GM19438 (cell line): ENCODE measurements at regions not wholly inside any gene's neighbourhood (a gene's known extent, or its start where the extent isn't known, plus 50 kb on each side); places are given as distances from the start of the nearest gene placed in this dataset.

Experiments
- ATAC-seq: cut with Tn5 transposase; IDR thresholded peaks from one replicate; pipeline ENCODE4 v1.9.1; 2021; ENCODE audit warnings: low read depth; ENCODE audit not compliant: unreplicated experiment

DNA sequence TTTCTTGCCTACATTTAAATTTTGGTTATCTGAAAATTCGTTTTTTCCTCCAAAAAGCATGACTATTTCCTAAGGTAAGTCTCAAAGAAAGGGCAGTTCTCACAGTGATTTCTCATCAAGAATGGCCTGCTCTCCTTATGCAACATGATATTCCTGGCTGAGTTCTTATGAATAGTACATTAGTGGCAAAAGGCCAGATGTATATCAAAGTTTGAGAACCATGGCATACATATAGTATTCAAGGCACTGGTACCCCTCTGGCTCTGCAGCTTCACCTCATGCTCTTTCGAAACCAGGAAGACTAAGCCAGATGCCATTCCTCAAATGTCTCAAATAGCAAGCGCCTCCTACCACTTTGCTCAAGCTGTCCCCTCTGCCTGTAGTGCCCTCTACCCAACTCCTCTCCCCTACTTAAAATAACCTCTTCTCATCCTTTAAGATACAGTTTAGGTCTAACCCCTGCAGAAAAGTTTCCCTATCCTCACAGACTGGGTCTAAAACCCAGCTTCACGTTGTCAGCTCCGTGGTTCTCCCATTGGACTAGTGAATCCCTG lies 280.3 kb downstream of the HACE1 start:
- ATAC-seq, result no peak

DNA sequence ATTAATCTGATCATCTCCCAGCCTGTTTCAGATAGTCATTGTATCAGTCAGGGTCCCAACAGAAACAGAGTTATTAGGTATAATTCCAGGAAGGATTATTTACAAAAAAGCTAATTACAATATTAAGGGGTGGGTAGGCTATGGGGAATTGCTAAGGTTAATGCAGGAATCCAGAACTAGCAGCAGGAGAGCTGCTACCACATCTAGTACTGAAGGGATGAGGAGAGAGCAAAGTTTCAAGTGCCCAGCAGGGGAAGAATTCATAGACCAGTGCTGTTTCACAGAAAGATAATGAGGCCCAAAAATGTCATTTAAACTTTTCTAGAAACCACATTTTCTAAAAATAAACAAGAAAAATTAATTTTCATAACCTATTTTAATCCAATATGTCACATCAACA lies 284.2 kb downstream of the HACE1 start:
- no peak for ATAC-seq

DNA sequence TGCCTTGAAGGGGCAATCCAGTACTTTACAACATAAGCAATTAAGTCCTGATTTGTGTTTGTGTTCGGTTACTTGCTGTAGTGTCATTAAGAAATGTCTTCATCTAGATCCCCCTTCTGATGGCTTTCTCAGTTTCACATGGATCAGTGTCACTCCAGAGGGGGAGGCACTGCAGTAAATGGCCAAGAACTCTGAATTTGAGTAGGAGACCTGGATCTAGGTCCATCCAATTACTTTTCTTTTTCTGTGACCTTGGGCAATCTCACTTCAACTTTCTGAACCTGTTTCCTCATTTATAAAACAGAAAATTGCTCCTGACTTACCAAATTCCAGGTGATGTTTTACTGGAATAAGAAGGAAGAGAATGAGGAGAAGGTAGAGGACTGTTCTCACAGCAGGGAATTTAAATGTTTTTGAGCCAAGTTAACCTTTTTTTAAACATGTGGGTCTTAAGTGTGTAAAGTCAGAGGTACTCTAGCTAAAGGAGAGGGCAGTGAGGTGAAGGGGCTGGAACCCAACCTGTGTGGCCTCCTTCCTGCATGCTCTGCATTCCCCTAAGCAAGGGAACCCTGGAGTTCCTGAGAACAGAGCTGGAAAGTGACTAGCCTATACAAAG lies 285.5 kb downstream of the HACE1 start:
- ATAC-seq, result no peak

DNA sequence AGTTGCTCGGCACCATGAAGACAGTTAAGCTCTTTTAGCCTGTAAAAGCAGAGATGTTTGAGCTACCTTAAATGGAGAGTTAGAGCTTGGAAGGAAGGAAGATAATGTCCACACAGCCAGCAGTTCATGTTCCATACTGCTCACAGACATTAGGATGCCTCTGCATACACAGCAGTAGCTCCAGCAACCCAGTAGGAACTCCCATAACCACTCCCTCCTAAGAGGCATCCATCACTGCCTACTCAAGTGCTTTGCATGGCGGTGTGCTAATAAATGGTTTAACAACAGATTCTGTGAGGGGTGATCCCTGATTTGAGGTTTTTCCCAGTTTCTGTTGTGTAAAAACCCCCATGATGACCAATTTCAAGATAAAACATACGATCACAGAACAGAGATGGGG lies 286.4 kb downstream of the HACE1 start:
- ATAC-seq, result no peak

DNA sequence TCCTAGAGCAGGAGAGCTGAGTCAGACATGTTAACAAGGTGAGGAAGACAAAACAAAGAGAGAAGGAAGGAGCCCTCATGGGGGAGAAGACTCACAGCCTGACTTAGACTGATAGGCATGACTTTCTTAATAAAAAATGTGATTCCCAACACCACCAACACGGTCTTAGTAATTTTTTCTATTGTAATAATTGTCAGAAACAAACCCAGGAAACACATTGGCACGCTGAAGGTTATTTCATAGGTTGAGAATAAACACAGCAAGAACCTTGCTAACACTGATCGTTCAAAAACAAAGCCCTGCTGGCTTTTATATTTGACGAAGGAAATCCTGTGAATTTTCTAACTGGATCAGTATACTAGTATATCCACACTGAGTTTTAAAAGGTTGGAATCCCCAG lies 286.8 kb downstream of the HACE1 start:
- no peak for ATAC-seq

DNA sequence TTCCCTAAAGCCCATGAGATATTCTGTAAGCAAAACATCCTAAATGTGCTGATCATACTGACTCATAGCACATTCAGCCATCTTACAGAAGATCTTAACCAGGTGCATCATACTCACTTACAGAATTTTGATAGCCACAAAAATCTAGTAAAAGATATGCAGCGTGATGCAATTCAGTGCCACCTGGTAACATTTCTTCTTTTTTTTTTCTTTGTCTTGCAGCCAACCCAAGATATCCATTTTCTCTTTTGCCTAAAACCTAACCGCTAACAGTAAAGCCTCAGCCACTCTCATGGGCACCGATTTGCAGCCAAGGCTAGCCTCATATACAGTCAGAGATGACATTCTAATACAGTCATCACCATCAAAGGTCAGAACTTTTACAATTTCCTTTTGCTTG lies 293.3 kb downstream of the HACE1 start:
- no peak for ATAC-seq

DNA sequence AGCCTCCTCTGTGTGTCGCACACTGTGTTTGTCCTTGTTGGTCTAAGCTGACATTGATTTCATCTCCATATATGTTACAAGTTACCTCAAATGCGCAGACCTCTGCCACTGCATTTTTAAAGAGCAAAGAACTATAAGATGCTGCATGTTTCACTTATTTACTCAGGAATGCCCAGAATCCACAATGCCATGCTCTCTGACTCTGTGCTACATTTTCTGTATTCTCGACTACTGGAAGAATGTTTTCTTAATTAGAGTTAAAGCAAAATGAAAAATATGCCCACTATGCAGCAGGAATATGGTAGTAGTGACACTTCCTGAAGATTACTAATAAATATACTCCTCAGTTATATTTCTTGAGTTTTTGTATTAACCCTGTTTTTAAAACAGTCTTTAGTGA lies 296.4 kb downstream of the HACE1 start:
- ATAC-seq, result no peak

DNA sequence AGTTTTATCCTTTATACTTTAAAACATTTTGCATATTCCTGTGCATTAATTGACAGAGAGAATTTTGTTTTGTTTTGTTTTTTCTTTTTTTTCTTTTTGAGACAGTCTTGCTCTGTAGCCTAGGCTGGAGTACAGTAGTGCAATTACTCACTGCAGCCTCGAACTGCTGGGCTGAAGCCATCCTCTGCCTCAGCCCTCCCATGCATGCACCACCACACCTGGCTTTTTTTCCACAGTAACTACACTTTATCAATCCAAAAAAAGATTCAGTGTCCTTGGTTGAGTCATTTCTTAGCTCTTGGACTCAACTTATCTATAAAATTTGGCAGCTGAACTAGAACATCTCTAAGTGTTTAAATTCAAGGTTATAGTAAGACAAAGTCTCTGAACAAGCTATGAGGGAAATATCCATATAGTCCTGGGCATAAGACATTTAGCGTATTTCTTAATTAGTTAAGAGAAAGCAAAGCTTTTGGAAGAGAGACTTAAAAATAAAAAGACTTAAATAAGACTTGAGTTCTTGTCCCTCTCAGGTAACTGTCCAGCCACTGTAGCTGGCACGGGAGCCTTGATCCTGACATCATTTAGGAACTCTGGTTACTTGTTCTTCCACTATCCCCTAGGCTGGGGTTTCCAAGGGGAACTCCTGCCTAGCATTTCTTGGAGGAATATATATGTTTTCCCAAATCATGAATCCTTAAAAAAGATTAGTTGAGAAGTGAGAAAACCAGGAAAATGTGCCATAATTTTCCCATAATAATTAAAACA lies 300.1 kb downstream of the HACE1 start:
- ATAC-seq, result no peak

DNA sequence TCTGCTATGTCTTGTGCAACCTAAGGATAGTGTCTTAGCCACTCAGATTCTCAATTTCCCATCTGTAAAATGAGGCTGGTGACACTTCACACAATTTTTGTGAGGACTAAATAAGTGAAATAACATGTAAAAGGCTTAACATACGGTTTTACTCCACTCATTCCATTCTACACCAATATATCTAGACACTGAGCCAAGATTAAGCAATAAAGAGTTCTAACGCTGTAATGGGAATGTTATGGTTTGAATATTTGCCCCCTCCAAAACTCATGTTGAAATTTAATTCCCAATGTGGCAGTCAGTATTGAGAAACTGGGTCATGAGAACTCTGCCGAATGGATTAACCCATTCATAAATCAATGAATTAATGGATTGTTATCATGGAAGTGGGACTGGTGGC lies 301.0 kb downstream of the HACE1 start:
- ATAC-seq, result no peak

DNA sequence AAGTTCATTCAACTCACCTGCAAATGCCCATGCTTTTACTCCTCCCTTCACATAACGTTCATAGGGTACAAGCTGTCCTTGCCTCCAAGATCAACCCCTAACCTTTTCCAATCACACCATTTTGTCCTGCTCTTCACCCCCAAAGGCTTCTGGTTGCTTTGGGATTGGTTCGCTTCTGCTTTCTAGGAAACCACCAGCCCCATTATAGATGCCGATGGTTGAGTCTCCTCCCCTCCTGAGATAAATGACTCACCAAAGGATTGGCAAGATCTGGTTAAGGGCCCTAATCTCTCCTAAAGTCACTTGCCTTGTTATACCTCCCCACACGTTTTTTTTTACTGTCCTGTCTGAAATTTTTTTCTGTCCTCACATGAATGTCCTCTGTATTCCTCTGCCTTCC lies 311.4 kb downstream of the HACE1 start:
- no peak for ATAC-seq

DNA sequence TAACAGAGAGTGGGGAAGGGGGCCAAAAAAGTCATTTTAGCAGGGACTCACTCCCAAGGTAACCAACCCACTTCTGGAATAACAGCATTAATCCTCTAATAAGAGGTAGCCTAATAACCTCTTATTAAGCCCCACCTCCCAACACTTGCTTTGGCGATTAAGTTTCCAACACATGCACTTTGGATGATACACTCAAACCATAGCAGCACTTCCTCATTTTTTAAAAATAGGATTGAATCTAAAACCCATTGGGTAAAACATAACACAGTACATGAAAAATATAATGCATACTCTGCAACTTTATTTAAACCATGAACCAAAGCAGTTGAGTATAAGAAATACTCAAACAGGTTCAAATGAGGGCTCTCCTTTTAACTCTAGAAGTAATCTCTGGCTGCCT lies 318.3 kb downstream of the HACE1 start:
- ATAC-seq, result no peak

DNA sequence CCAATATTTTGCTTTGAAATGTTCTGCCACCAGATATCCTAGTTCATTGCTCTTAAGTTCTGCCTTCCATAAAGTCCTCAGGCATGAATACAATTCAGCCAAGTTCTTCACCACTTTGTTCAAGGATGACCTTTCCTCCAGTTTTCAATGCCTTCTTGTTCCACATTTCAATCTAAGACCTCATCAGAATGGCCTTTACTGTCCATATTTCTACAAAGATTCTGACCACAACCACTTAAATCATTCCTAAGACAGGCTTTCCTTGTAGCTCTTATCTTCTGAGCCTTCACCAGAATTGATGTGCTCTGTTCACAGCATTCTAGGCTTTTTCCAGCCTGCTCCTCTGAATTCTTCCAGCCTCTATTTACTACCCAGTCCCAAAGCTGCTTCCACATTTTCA lies 319.0 kb downstream of the HACE1 start:
- ATAC-seq, result no peak

DNA sequence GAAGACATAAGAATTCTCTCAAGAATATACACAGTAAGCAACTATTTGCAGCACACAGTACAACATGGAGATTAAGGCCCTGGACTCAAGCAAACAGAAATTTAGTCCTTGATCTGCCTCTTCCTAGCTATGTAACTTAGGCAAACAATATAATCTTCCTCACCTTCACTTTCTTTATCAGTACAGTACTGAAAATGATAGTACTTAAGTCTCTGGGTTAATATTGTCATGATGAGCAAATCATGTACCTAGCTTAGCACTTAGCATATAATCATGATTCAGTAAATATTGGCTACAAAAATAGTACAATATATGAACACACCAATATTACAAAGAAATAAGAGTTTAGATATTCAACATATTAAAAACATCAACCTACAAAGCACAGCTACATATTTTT lies 320.5 kb downstream of the HACE1 start:
- no peak for ATAC-seq

DNA sequence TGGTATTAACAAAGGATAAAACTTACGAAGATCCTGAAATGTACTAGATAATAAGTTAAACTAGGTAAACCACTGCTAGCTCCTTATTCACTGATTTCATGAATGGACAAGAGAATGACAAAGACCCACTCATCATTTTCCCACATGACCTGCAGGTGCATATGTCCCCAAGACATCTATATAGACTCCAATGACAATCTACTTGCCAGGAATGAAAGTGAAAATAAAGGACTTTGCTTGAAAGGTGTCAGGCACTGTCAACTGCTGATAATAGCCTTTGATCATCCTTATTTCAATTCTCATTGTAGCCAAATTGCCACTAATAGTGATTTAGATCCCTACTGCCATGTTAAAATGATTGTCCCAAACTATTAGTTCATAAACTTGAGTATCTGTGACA lies 321.8 kb downstream of the HACE1 start:
- no peak for ATAC-seq

DNA sequence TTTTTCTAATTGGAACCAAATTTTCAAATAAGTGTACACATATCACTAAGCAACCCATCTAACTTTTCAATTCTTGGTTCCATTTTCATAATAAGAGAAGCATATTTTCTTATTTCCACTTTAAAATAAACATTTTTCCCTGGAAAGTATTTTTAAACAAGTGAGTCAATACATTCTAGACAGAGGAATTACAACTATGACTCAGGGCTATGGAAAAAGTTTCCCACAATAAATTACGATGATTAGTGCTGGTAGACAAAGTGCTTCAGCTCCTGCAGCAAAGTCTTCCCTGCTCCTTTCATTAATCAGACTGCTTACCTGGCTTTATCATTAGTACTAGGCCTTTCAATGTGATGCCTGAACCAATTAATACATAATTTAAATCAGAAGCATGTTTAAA lies 322.5 kb downstream of the HACE1 start:
- ATAC-seq, result no peak

DNA sequence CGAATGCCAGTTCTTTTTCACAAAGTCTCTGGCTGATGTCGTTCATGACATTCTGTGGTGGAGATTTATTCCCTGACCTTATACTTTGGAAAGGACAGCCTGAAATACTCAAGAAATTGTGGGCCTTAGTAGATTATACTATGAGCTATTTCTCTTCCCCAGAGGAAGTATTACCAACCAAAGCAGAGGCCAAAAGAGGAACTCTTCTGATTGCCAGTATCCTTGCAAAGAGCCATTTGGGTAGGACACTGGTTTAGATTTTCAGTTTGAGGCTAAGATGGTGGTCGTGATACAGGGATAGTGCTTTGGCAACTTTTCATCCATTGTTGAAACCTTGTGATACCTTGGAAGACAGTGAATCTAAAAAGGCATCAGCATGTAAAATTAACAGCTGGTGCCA lies 327.3 kb downstream of the HACE1 start:
- no peak for ATAC-seq

DNA sequence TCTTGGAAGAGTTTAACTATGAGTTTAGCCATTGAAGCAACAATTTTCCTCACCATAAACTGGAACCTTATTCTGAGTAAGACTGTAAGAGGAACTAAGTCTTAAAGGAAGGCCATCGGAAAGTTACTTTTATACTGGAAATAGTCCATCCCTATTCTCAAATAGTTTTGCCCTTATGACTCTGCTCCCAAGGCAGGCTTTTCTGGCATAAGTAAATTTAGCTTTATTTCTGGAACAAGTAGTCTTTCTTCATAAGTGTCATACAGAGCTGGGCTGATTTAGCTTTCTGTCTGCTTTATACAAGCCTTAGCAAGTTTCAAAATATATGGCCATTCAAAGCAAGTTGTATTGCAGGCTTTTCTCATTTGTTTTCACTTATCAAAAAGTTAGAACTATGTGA lies 328.1 kb downstream of the HACE1 start:
- no peak for ATAC-seq

DNA sequence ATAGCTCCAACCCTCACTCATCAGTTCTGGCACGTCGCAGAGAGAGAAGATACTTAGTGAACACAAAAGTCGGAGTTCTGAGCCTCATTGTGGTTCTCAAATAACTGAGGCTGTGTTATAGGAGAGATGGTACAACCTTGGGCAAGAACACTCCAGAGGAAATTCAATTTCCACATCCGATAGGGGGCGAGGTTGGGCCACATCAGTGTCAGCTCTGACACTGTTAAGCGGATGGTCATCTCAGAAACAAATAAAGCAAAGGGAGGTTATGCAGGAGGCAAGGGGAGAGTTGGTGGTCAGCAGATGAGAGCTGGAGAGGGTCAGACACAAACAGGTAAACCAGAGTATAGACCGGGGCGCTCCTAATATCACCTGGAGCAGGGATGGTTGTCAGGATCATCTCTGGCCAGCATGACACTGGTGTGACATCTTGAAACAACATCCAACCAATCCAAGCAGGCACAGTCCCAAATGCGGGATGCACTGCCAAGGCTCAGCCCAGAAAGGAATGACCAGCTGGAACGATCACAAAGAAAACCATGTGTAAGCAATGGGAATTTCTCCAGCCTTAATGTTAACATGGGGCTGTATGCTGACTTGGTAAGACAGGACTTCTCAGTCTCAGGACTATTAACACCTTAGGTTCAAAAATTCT lies 331.8 kb downstream of the HACE1 start:
- ATAC-seq, result no peak

DNA sequence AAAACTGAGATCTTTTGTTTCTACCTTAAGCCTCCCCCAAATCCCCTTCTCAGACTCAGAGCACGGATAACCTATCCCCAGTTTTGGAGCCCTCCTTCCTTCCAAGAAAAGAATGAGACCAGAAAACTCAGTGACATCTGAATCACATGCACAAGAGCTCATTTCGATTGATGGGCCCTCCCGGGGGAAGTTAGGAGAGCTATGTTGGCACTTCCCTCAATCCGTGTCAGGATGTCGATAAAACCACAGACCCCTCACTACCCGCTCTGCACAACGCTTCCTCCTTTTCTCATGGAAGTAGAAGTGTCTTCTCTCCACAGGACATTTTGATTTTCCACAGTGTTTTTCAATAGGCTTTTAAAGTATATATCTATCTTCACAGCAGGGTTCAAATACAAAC lies 332.4 kb downstream of the HACE1 start:
- ATAC-seq, result no peak

DNA sequence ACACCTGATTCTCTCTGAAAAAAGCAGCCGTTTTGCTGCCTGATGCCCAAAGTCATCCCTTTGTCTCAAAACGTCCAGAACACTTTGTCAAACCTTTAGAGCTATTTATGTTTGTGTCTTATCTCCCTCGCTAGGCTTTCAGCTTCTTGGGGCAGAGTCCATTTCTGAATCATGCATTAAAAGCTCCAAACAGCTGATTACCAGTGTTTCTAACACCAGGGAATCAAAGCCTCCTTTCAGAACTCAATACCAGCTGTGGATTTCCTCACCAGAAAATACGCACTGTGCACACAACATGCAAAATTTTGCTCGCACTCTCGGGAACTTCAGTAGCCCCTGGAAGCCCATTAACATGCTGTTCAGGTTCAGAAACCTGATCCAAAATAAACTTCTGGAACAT lies 333.3 kb downstream of the HACE1 start:
- no peak for ATAC-seq

DNA sequence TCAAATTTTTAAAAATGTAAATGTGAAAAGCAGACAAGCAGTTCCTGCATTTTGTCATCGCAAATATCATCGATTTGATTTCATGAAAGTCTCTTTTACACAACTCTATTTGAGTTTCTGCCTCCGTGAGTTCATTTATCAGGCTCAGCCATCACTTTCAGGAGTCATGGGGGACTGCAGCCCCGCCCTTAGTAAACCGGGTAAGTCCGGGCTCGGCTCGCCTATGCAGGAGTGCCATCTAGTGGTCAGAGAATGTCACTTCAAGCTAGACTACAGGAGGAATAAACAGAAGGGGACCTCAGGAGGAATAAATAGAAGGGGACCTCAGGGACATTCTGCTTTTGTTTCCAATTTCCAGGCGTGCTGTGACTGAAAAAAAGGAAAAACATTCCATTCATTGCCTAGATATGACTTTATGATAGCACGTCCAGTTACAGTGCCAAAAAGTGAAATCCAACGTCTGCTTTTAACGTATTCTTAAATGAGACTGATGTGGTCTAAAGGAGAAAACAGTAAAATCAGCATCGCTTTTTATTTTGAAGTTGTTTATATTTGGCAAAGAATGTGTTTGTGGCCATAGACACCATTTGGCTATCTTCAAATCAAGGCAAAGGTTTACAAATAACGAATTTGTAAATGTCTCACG lies 333.9 kb downstream of the HACE1 start:
- peak; percentile 99 for ATAC-seq
